ENCODE measurements at regions not wholly inside any gene's neighbourhood (a gene's known extent, or its start where the extent isn't known, plus 50 kb on each side); places are given as distances from the start of the nearest gene placed in this dataset.

DNA sequence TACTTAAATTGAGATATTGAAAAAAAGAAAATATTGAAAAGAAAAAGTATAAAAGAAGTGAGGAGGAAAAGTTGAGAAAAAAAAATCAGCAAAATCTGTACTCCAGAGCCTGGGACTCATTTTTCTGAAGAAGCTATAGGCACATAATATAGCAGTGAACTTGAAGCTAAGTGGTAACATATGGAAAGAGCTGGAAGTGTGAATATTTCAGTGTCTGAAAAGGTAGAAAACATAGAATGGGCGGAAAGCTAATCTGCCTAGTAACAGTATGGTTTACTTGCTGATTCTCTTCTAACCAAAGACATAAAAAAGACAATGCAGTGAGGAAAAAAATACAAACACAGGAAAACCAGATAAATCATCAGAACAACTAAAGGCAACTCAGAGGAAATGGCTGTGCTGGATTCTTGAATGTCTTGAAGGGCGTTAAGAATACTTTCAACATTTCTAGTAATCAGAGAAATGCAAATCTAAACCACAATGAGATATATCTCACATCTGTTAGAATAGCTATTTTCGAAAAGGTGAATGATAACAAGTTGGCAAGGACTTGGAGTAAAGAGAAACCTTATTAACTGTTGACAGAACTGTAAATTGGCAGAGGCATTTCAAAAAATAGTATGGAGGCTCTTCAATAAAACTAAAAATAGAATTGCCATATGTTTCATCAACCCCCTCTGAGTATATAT is 784.6 kb downstream of the LRFN5 start:
- TF ChIP-seq, protein P1, sequence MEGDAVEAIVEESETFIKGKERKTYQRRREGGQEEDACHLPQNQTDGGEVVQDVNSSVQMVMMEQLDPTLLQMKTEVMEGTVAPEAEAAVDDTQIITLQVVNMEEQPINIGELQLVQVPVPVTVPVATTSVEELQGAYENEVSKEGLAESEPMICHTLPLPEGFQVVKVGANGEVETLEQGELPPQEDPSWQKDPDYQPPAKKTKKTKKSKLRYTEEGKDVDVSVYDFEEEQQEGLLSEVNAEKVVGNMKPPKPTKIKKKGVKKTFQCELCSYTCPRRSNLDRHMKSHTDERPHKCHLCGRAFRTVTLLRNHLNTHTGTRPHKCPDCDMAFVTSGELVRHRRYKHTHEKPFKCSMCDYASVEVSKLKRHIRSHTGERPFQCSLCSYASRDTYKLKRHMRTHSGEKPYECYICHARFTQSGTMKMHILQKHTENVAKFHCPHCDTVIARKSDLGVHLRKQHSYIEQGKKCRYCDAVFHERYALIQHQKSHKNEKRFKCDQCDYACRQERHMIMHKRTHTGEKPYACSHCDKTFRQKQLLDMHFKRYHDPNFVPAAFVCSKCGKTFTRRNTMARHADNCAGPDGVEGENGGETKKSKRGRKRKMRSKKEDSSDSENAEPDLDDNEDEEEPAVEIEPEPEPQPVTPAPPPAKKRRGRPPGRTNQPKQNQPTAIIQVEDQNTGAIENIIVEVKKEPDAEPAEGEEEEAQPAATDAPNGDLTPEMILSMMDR (IDR thresholded peaks at IDR 0.05; ENCODE audit: insufficient read depth, low read depth, low read length), result no peak
- DNase-seq (ENCODE audit: low read depth), result no peak

DNA sequence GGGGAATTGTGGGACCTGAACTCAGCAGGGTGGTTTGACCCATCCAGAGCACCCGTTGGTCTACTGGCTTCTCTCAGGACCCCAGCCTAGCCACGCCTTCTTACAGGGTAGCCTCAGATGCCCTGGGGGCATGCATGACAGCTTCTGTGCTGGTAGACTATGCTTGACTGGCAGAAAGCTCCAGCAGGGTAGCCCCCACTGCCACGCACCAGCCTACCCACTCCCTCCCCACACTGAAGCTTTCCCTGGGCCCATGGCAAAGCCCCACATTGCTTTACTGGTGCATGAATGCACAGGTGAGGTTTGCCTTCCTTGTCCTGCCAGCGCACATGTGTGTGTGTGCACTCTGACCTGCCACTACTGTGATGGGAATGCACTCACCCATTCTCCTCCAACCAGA is 772.2 kb downstream of the LRFN5 start:
- no peak for DNase-seq (ENCODE audit: low read depth)
- TF ChIP-seq, protein P1 (IDR thresholded peaks at IDR 0.05; ENCODE audit: insufficient read depth, low read depth, low read length), result no peak
- H3K4me3 ChIP-seq (ENCODE audit: low read depth, low read length), result no peak overlapping the region

More for the DNA sequence above, 784.6 kb downstream of the LRFN5 start:
- no peak overlapping the region for H3K4me3 ChIP-seq (ENCODE audit: low read depth, low read length)

DNA sequence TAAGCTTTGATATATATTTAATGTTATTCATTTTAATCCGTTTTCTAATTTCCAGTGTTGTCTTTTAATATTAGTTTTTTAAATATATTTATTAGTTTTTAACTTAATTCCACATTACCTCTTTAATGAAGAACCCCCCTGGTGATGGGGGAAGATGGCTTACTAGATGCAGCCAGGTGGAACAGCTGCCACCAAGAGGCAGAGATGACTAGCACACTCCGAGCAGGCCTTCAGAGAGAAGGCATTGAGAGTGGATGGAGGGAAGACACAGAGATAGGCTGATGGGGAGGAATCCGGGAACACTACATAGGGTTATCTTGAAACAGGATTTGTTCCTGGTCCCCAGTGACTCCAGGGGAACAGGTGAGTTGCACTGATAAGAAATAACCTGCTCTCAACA is 771.6 kb downstream of the LRFN5 start:
- TF ChIP-seq, protein P1 (IDR thresholded peaks at IDR 0.05; ENCODE audit: insufficient read depth, low read depth, low read length), result no peak
- DNase-seq (ENCODE audit: low read depth), result no peak
- H3K4me3 ChIP-seq (ENCODE audit: low read depth, low read length), result no peak overlapping the region

DNA sequence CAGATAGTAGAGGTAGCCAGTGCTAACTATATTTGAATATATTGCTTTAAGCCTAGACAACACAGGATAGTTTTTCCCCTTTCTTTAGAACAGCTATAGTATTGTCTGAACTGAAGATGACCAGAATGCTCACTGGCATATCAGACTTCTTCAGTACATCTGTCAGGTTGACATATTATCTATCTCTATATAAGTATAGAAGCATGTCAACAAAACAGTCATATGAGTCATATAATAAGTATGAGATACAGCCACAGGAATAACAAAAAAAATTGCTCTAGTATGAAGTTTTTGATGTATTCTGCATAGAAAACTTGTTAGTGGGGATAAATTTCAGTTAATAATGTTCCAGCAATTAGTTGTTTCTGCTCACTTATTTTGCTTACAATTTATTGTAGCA is 767.7 kb downstream of the LRFN5 start:
- DNase-seq (ENCODE audit: low read depth), result no peak
- H3K4me3 ChIP-seq (ENCODE audit: low read depth, low read length), result no peak overlapping the region
- TF ChIP-seq, protein P1 (IDR thresholded peaks at IDR 0.05; ENCODE audit: insufficient read depth, low read depth, low read length), result no peak

DNA sequence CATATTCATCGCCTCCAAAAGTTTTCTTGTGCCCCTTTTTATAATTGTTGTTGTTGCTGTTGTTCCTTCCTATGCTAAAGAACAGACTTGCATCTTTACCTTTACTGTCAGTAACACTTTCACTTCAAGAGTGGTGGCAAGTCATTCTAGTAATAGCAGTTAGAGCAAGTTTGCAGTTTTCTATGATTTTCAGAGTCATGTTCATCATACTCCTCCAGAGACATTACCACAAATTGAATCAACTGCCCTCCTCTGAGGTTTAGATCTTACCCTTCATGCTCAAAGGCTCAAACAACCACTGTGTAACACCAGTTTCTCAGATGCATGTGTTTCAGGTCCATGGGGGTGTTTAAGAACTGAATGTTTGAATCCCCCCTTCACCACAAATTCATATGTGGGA is 763.4 kb downstream of the LRFN5 start:
- no peak overlapping the region for H3K4me3 ChIP-seq (ENCODE audit: low read depth, low read length)
- TF ChIP-seq, protein P1 (IDR thresholded peaks at IDR 0.05; ENCODE audit: insufficient read depth, low read depth, low read length), result no peak
- no peak for DNase-seq (ENCODE audit: low read depth)

DNA sequence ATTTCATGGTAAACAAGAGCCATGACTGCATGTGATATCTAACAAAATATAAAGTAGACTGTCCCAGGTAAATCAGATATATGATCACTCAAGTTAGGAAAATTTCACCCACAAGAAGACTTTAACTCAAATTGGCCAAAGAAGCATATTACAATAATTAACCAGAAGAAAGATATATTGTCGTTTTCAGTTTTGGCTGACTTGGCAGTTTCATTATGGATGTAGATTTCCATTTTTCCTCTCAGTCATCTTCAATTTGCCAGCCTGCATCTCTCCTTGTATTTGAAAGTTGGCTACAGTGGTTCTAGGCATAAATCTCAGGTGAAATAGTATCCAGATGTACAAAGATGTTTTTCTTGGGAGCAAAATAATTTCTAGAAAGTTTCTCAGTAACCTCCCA is 761.6 kb downstream of the LRFN5 start:
- no peak overlapping the region for H3K4me3 ChIP-seq (ENCODE audit: low read depth, low read length)
- TF ChIP-seq, protein P1 (IDR thresholded peaks at IDR 0.05; ENCODE audit: insufficient read depth, low read depth, low read length), result no peak
- no peak for DNase-seq (ENCODE audit: low read depth)

DNA sequence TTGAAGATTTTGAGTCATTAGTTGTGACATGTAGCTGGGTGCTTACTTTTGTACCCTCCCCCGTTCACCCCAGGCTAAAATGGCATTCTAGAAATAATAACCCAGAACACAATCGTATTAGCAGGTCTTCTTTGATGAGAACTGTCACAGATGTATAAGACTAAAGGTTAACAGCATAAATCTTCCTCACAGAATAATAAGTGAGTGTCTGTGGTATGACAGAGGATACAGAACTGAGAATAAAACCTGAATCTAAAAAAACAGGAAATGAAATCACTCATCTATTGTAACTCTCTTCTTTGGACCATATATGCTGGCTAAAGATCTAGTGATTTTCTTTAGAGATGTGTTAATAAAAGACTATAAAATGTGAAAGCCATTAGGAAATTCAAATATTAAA is 746.6 kb downstream of the LRFN5 start:
- no peak overlapping the region for H3K4me3 ChIP-seq (ENCODE audit: low read depth, low read length)
- no peak for DNase-seq (ENCODE audit: low read depth)
- TF ChIP-seq, protein P1 (IDR thresholded peaks at IDR 0.05; ENCODE audit: insufficient read depth, low read depth, low read length), result no peak

All from fibroblast of villous mesenchyme (primary cell).